ENCODE measurements at regions not wholly inside any gene's neighbourhood (a gene's known extent, or its start where the extent isn't known, plus 50 kb on each side); places are given as distances from the start of the nearest gene placed in this dataset.

DNA sequence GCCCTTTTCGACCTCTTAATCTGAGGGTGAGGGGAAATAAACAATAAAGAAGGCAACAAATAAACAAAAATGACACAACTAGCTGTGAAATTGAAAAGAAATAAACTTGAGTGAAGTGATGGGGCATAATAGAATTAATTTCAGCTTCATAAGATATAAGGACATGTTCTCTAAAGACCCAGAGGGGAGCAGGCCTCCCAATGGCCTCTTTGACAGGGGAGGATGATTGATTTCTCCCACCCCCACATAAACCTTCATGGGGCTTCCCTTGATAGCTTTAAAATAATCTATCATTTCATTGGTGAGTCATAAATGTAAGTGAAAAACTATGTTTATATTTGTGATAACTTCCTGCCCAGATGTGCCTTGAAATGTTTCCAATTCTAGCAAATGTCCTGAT lies 226.3 kb upstream of the RAG2 start:
- WGBS, 3 donors: 76 to 78% (median 76%) methylated on average over 1 of the region's 1 CpG
- Histone ChIP-seq H3K36me3 (no peaks in the 10 kb centered on the region), H3K27me3 (no peaks in the 10 kb centered on the region), H3K4me1 (ENCODE audit: insufficient read depth) (no peaks in the 10 kb centered on the region), H3K27ac (no peak overlapping the region), H3K9me3 (no peaks in the 10 kb centered on the region), H3K4me3 (no peak overlapping the region)
- TF ChIP-seq EP300 (IDR thresholded peaks at IDR 0.05) (no peak), CTCF (IDR thresholded peaks at IDR 0.05) (no peak), POLR2A (IDR thresholded peaks at IDR 0.05) (no peak)
- intact Hi-C loops (cut with DNase I): no loop called here
- DNase-seq: no peak

DNA sequence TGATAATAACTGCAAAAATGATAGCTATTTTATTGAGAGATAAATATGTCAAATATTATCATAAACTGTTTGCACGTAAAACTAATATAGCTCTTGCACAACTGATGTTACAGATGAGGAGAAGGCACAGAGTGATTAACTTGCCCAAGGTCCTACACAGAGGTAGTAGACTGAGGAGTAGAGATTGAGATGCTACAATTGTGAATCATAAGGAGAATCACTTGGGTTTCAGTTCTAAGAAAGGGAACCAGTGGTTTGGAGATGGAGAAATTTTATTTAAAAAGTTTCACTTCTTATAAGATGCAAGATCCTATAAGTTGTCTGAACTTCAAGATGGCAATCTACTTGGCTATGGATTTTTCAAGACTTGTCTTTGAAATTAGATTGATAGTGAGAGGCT lies 224.8 kb upstream of the RAG2 start:
- Histone ChIP-seq H3K27me3 (no peaks in the 10 kb centered on the region), H3K9me3 (no peaks in the 10 kb centered on the region), H3K27ac (no peak overlapping the region), H3K4me1 (ENCODE audit: insufficient read depth) (no peaks in the 10 kb centered on the region), H3K4me3 (no peak overlapping the region), H3K36me3 (no peaks in the 10 kb centered on the region)
- 79 to 89% (median 84%) methylated on average over 1 of the region's 1 CpG for WGBS, 3 donors
- TF ChIP-seq POLR2A (IDR thresholded peaks at IDR 0.05) (no peak), EP300 (IDR thresholded peaks at IDR 0.05) (no peak), CTCF (IDR thresholded peaks at IDR 0.05) (no peak)
- DNase-seq: no peak
- intact Hi-C loops (cut with DNase I): no loop called here

DNA sequence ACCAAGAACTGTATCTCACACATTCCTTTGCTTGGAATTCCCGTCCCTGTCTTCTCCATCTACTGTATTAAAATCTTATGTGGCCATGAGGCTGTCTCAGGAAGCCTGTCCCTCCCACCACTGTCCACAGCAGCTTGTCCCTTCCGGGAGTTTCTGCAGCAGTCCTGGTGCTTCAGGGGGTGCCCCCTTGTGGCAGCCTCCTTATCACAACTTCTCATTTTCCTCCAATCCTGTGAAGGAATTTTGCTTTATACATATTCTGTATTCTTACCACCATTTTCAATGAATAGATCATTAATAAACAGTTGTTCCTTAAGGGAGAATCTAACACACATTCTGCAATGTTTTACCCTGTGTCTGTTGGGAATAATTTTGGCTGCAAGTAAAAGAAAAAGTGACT lies 220.4 kb upstream of the RAG2 start:
- intact Hi-C loops (cut with DNase I): no loop called here
- no peaks in the 10 kb centered on the region for H3K4me1 ChIP-seq (ENCODE audit: insufficient read depth)
- H3K36me3 ChIP-seq: no peaks in the 10 kb centered on the region
- no peaks in the 10 kb centered on the region for H3K9me3 ChIP-seq
- no peak for DNase-seq
- WGBS, 3 donors: 64 to 76% (median 68%) methylated on average over 2 of the region's 2 CpGs
- TF ChIP-seq EP300 (IDR thresholded peaks at IDR 0.05): no peak
- no peak for TF ChIP-seq POLR2A (IDR thresholded peaks at IDR 0.05)
- no peak for TF ChIP-seq CTCF (IDR thresholded peaks at IDR 0.05)
- no peaks in the 10 kb centered on the region for H3K27me3 ChIP-seq
- H3K4me3 ChIP-seq: no peak overlapping the region
- H3K27ac ChIP-seq: no peak overlapping the region

DNA sequence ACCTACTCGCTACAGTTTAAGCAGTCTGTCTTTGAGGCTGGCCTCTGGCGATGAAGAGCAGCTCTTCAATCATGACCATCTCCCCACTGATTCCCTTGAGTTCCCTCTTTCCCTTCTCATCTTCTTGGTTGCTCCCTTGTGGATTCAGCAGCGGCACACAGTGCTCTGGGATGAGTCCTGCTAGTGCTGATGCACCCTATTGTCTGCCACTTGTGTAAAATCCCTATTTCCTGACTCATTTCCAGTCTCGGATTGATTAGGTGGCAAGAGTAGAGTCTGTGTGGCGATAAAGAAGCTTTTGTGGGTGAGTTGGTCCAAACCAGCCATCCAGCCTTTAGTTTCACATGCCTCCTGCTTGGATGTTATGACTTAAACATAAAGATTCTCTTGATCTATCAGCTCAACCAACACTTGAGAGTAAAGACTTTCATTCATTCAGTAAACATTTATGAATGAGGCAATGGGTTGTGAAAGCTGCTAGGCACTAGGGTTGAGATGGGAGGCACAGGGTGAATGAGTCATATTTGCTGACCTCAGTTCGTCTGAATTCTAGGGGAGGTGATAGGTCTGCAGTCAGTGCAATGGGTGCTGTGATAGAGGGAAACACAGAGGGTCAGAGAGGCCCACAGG lies 219.4 kb upstream of the RAG2 start:
- 77 to 81% (median 81%) methylated on average over 6 of the region's 6 CpGs for WGBS, 3 donors
- Histone ChIP-seq H3K4me1 (ENCODE audit: insufficient read depth) (no peaks in the 10 kb centered on the region), H3K9me3 (no peaks in the 10 kb centered on the region), H3K4me3 (no peak overlapping the region), H3K36me3 (no peaks in the 10 kb centered on the region), H3K27me3 (no peaks in the 10 kb centered on the region), H3K27ac (no peak overlapping the region)
- intact Hi-C loops (cut with DNase I): no loop called here
- TF ChIP-seq EP300 (IDR thresholded peaks at IDR 0.05): no peak
- no peak for TF ChIP-seq POLR2A (IDR thresholded peaks at IDR 0.05)
- TF ChIP-seq CTCF (IDR thresholded peaks at IDR 0.05): no peak
- DNase-seq: no peak

All from ovary (tissue), 7 donors.